Nephron progenitor cell (in vitro differentiated cells): ENCODE measurements at regions not wholly inside any gene's neighbourhood (a gene's known extent, or its start where the extent isn't known, plus 50 kb on each side); places are given as distances from the start of the nearest gene placed in this dataset.

Experiments
- DNase-seq: peaks from one replicate; pipeline ENCODE4 v3.0.0; 2021
- H3K27ac Mint-ChIP-seq: 2 replicates; pipeline ENCODE4 v1.8.0; 2021; ENCODE audit warnings: mild to moderate bottlenecking, moderate library complexity, mixed read lengths
- H3K27me3 Mint-ChIP-seq: 2 replicates; pipeline ENCODE4 v1.8.0; 2021; ENCODE audit warnings: mild to moderate bottlenecking, low read depth, mixed read lengths; ENCODE audit not compliant: poor library complexity
- H3K36me3 Mint-ChIP-seq: 2 replicates; pipeline ENCODE4 v1.8.0; 2021; ENCODE audit warnings: low read depth, mixed read lengths
- H3K4me1 Mint-ChIP-seq: 2 replicates; pipeline ENCODE4 v1.8.0; 2021; ENCODE audit warnings: mixed read lengths
- H3K4me3 Mint-ChIP-seq: 2 replicates; pipeline ENCODE4 v1.8.0; 2021; ENCODE audit warnings: mild to moderate bottlenecking, moderate library complexity, mixed read lengths
- H3K9me3 Mint-ChIP-seq: 2 replicates; pipeline ENCODE4 v1.8.0; 2021; ENCODE audit warnings: mild to moderate bottlenecking, moderate library complexity, mixed read lengths
- CTCF ChIP-seq: fragments of 200-600 bp; sonication (generic); IDR thresholded peaks from 2 replicates; pipeline ENCODE4 v1.5.0; 2021; ENCODE audit warnings: antibody characterized with exemption

- Mint-ChIP-seq H3K36me3 (no peaks in the 10 kb centered on the region), H3K4me3 (no peak overlapping the region), H3K9me3 (peaks cover 5% of the 10 kb centered on the region), H3K27me3 (no peaks in the 10 kb centered on the region), H3K27ac (no peak overlapping the region), H3K4me1 (peaks cover 24% of the 10 kb centered on the region)
- no peak for TF ChIP-seq CTCF
- no peak for DNase-seq
These were observed 207.6 kb upstream of the NSMCE3 start for GRCh38 chr15:29477256-29477655.

GRCh38 chr15:29476503-29477080 is 207.0 kb upstream of the NSMCE3 start:
- no peak for DNase-seq
- peaks cover 21% of the 10 kb centered on the region for H3K4me1 Mint-ChIP-seq
- H3K4me3 Mint-ChIP-seq = no peak overlapping the region
- no peak overlapping the region for H3K27ac Mint-ChIP-seq
- no peak for TF ChIP-seq CTCF
- H3K36me3 Mint-ChIP-seq = no peaks in the 10 kb centered on the region
- no peaks in the 10 kb centered on the region for H3K27me3 Mint-ChIP-seq
- peaks cover 5% of the 10 kb centered on the region for H3K9me3 Mint-ChIP-seq

- DNase-seq = no peak
- no peak for TF ChIP-seq CTCF
- H3K4me3 Mint-ChIP-seq = no peak overlapping the region
- no peaks in the 10 kb centered on the region for H3K36me3 Mint-ChIP-seq
- H3K27me3 Mint-ChIP-seq = no peaks in the 10 kb centered on the region
- no peak overlapping the region for H3K27ac Mint-ChIP-seq
- H3K4me1 Mint-ChIP-seq = peaks cover 19% of the 10 kb centered on the region
- H3K9me3 Mint-ChIP-seq = peaks cover 5% of the 10 kb centered on the region
These were observed 205.5 kb upstream of the NSMCE3 start for GRCh38 chr15:29475096-29475495.

GRCh38 chr15:29473621-29474105 is 204.0 kb upstream of the NSMCE3 start:
- H3K9me3 Mint-ChIP-seq = no peaks in the 10 kb centered on the region
- no peaks in the 10 kb centered on the region for H3K36me3 Mint-ChIP-seq
- no peak for TF ChIP-seq CTCF
- H3K27me3 Mint-ChIP-seq = no peaks in the 10 kb centered on the region
- peaks cover 24% of the 10 kb centered on the region for H3K4me1 Mint-ChIP-seq
- H3K4me3 Mint-ChIP-seq = no peak overlapping the region
- DNase-seq = no peak
- H3K27ac Mint-ChIP-seq = no peak overlapping the region

- no peak for TF ChIP-seq CTCF
These were observed 203.4 kb upstream of the NSMCE3 start for GRCh38 chr15:29472901-29473445.

GRCh38 chr15:29471757-29472156 is 202.1 kb upstream of the NSMCE3 start:
- H3K9me3 Mint-ChIP-seq = no peaks in the 10 kb centered on the region
- H3K27ac Mint-ChIP-seq = no peak overlapping the region
- no peaks in the 10 kb centered on the region for H3K36me3 Mint-ChIP-seq
- H3K27me3 Mint-ChIP-seq = no peaks in the 10 kb centered on the region
- H3K4me1 Mint-ChIP-seq = peaks cover 24% of the 10 kb centered on the region
- no peak overlapping the region for H3K4me3 Mint-ChIP-seq
- DNase-seq = no peak
- TF ChIP-seq CTCF = no peak

More at GRCh38 chr15:29472901-29473445, 203.4 kb upstream of the NSMCE3 start:
- DNase-seq = no peak
- Mint-ChIP-seq H3K4me3 (no peak overlapping the region), H3K9me3 (no peaks in the 10 kb centered on the region), H3K36me3 (no peaks in the 10 kb centered on the region), H3K4me1 (peaks cover 24% of the 10 kb centered on the region), H3K27ac (no peak overlapping the region), H3K27me3 (no peaks in the 10 kb centered on the region)
